GM19238 (cell line): ENCODE measurements at regions not wholly inside any gene's neighbourhood (a gene's known extent, or its start where the extent isn't known, plus 50 kb on each side); places are given as distances from the start of the nearest gene placed in this dataset.
"Not testable (repeated sequence)": the region's sequence is repeated elsewhere in the genome, so short reads cannot be mapped to it uniquely, and the experiment has no call there.

Experiments used
- DNase-seq: peaks from one replicate; pipeline ENCODE4 v3.0.0; 2011; ENCODE audit warnings: low spot score; ENCODE audit not compliant: insufficient read length

DNA sequence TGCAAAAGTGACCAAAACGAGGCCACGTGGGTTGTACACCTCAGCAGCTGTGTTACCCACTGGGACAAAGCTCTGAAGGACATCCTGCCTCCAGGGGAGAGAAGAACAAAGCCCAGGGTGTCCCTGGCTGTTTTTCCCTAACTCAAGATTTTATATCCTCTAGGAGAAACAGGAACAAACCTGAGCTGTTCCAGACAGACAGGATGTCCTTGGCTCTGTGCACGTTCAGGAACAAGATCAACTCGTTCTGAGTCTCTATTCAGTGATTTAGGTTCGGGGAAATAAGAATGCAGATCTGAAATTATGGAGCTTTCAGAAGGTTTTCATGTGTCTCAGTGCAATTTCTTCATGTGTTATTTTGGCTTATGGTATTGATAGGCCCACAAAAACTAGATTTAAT lies 465.3 kb downstream of the TMEM121 start:
- DNase-seq: not testable (repeated sequence)

DNA sequence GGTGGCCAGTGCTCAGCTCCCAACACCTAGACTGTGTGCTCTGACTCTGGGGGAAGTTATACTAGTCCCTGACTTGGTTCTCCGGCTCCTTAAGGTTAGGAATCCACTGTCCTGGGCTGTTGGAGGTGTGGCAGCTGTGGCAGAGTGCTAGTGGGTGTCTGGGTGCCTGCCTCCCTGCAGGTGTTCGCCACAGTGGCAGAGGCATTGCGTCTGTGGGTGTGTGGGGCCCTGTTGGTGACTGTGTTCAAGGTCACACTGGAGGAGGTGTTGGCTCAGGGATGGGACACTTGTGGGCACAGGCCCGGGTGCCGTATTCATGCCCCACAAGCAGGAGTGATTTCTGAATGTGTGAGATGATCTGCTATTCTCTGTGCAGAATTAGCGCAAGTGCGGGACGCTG lies 467.4 kb downstream of the TMEM121 start:
- DNase-seq: no peak

DNA sequence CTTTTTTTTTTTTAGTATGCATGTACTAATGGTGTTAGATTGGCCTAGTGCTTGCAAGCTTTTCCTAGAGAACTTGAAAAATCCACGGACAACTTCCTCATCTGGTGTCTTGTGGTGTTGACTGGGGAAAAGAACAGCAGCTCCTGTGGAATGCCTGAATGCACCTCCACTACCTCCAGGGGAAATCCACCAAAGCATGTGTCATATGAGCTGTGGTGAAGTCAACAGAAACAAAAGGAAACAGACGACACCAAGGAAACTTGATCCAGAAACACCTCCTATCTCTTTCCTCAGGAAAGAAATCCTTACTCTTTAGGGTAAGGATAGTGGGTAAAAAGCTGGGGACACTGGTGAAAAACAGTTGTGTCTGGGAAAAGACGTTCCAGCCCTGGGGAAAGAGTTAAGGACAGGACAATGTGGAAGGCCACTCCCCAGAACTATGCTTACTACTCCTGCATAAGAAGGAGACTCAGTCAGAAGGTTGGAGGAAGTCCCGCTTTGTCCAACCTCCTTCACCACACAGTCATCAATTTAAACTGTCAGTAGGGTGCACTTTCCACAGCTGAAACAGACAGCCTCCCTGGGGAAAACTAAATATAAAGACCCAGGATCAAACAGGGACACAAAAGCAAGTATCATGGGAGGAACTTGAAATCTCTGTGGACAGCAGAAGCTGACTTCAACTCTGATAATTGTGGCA lies 468.8 kb downstream of the TMEM121 start:
- not testable (repeated sequence) for DNase-seq

DNA sequence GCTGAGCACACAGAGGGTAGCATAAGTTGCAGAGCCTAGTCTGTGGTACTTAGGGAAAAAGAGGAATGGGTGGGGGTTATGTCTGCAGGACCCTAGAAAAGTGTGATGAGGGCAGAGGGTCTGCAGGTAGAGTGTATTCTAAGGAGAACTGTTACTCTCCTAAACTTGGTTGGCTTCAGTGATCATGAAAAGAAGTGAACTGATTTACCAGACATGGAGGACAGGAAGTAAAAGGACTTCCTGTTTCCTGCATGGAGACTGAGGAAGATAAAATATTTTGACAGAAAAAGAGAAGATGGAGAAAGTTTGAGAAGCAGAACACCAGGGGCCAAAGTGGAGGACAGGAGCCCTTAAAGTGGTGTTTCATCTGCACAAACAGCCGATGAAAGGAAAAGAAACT lies 472.2 kb downstream of the TMEM121 start:
- DNase-seq: not testable (repeated sequence)

DNA sequence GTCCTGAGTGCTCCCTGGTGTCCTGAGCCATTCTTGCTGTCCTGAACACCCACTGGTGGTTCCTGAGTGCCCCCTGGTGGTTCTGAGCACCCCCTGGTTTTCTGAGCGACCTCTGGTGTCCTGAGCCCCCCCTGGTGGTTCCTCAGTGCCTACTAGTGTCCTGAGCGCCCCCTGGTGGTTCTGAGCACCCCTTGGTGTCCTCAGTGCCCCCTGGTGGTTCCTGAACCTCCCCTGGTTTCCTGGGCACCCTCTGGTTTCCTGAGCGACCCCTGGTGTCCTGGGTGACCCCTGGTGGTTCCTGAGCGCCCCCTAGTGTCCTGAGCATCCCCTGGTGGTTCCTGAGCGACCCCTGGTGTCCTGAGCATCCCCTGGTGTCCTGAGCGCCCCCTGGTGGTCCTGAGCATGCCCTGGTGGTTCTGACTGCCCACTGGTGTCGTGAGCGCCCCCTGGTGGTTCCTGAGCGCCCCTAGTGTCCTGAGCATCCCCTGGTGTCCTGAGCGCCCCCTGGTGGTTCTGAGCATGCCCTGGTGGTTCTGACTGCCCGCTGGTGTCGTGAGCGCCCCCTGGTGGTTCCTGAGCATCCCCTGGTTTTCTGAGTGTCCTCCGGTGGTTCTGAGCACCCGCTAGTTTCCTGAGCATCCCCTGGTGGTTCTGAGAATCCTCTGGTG lies 473.1 kb downstream of the TMEM121 start:
- DNase-seq: no peak

DNA sequence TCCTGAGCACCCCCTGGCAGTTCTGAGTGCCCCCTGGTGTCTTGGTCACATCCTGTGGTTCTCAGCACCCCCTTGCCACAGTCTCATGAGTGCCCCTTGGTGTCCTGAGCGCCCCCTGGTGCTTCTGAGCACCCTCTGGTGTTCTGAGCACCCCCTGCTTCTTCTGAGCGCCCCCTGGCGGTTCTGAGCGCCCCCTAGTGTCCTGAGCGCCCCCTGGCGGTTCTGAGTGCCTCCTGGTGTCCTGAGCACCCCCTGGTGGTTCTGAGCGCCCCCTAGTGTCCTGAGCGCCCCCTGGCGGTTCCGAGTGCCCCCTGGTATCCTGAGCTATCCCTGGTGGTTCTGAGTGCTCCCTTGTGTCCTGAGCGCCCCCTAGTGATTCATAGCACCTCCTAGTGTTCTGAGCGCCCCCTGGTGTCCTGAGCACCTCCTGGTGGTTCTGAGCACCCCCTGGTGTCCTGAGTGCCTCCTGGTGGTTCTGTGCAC lies 473.7 kb downstream of the TMEM121 start:
- DNase-seq: not testable (repeated sequence)

DNA sequence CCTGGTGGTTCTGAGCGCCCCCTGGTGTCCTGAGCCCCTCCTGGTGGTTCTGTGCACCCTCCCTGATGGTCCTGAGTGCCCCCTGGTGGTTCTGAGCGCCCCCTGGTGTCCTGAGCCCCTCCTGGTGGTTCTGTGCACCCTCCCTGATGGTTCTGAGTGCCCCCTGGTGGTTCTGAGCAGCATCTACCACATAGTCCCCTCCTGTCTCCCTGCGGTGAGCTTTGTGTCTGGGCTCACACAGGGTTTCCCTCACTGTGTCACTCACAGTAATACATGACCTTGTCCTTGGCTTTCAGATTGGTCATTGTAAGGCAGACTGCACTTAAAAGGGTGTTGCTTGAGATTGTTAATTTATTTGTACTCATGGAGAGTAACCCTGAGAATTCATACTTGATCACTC lies 474.9 kb downstream of the TMEM121 start:
- DNase-seq: not testable (repeated sequence)

DNA sequence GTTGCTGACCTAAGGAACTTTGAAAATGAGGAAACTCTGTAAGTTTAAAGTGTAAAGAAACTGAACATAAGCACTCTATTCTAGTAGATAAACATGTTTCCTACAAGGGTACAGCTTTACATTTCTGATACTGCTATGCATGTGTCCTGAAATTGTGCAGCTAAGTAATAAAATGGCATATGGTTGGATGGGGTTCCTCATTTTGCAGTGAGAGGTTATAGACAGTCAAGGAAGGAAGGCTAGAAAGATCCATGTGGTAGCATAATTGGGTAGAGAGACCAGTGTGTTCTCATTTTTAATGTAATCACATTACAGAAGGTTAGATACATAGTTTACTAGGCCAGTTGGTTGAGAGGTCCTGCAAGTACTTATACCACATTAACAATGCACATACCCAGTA lies 477.0 kb downstream of the TMEM121 start:
- DNase-seq: no peak

DNA sequence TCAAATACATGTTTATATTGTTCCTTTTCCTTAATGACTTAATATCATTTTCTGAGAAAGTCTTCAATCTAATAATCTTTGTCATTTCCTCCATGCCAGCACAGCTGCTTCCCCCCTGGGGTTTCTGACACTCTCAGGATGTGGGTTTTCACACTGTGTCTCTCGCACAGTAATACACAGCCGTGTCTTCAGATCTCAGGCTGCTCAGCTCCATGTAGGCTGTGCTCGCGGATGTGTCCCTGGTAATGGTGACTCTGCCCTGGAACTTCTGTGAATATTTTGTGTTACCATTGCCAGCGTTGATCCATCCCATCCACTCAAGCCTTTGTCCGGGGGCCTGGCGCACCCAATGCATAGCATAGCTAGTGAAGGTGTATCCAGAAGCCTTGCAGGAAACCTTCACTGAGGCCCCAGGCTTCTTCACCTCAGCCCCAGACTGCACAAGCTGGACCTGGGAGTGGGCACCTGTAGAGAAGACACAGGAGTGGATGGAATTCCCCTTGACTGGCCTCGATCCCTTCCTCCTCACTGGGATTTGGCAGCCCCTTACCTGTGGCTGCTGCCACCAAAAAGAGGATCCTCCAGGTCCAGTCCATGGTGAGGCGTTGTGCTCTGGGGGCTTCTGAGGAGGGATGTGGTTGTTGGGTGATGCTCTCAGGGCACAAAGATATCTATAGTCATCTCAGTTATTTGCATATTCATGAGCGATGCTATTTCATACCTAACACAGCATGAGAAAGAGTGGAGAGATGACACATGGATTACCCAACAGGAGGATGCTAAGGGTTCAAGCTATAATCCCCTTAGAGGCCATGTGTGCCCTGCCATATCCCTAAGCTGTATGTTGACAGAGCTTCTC lies 478.8 kb downstream of the TMEM121 start:
- DNase-seq: not testable (repeated sequence)

DNA sequence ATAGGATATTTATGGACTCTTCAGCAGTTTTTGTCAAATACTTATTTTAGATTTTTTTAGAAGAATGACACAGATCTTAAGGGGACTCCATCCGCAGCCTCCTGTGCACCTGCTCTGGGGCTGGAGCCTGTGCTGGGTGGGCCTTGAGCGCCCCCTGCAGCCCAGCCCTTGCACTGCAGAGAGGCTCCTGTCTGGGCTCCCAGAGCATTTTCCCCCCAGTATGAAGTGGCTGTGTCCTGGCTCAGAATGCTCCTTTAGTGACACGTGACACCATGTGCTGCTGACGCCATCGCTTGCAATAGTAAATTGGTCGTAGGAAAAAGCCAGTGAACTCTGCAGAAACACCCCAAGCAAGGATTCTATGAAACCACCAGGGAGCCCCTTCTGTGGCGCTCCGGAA lies 479.7 kb downstream of the TMEM121 start:
- DNase-seq: not testable (repeated sequence)

DNA sequence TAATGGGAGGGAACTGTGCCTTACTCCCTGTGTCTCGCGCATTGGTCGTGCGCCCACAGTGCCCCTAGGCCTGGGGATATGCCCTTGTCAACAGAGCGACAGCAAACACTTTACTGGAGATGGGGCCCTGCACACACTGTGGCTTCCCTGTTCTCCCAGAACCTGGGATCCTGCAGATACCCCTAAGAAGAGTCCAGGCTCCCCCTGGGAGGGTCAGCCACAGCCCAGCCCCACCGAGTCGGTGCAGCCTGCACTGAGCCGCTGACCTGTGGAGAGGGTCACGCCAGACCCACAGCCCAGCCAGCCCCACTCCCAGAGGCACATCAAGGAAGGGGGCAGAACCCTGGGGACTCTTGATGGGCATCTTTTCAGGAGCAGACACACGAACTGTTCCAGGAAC lies 480.3 kb downstream of the TMEM121 start:
- not testable (repeated sequence) for DNase-seq

DNA sequence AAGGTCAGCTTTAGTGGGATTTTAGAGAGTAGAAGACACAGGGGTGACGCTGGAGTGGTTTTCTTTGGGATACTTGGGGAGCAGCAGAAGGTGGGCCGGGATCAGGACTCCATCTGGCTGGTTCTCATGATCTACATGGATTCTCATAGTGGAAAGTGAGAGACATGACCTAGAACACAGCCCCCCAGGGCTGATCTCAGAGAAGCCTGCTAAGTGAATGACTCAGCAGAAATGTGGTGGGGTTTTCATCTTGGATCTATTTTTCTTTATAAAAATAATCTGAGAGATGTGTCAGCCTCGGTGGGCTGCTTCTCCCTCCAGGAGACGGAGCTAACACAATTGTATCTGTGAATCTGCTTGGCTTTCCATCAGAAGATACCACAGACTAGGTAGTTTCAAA lies 484.4 kb downstream of the TMEM121 start:
- no peak for DNase-seq

DNA sequence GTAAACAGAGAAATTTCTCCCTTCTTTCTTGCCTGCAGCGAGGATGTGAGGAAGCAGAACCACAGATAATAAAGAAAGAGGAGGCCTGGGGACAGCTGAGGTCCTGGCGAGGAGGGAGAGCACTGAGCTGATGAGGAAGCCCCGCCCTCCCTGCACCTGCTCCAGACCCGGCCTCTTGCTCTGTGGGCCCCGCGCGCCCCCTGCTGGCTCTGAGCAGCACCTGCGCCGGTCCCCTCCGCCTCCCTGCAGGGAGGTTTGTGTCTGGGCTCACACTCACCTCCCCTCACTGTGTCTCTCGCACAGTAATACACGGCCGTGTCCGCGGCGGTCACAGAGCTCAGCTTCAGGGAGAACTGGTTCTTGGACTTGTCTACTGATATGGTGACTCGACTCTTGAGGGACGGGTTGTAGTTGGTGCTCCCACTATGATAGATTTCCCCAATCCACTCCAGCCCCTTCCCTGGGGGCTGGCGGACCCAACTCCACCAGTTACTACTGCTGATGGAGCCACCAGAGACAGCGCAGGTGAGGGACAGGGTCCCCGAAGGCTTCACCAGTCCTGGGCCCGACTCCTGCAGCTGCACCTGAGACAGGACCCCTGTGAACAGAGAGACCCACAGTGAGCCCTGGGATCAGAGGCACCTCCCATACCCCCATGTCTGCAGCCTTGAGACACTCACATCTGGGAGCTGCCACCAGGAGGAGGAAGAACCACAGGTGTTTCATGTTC lies 485.4 kb downstream of the TMEM121 start:
- DNase-seq: peak; percentile 3

DNA sequence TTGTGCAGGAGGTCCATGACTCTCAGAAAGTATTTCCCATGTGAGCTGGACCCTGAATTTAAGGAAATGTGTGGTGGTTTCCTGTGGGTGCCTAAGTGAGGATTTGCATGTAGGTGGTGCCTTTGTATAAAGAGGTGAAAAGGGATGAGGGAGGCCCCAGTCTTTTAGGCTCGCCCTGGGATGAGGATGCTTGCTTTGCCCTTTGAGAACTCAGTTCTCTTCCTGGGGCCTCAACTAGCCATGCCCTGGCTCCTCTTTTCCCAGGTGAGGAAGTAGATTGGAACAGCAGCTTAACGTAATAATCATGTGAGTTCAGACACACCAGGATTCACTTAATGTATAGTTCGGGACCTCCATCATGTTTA lies 486.0 kb downstream of the TMEM121 start:
- DNase-seq: not testable (repeated sequence)

DNA sequence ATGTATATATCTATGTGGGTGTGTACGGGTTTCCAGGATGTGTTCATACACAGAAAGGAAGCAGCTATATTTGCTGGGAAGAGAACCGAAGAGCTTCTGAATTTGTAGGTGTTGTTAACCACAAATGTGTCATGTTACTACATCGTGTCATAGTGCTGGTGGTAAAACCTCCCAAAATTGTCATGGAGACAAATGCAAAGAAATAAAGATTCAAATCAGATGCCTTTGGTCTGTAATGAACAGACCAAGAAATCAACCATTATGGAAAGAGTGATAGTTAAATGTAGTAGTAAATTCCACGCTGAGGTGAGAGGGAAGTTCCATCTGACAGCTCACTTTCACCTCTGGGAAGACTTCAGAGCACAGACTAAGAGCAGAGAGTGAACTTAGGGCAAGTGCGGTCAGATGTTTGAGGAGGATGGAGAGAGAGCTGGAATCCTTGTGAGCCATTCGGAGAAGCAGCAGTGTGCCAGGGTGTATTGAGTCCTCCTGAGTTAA lies 487.5 kb downstream of the TMEM121 start:
- no peak for DNase-seq

DNA sequence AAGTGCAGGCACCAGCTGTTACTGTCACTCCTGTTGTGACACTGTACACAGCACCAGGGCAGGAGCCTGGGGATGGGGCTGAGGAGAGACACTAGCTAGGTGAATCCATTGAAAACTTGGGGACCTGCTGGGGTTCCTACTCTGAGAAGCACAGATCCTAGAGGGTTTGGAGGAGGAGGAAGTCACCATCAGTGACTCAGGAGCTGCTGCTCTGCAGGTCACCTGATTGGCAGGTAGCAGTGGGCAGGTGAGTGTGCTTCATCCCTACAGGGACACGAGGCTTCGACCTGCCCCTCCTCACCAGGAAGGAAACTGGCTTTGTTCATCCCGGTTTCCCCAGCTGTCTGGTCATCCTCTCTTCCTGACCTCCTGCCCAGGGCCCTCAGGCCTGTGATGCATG lies 491.6 kb downstream of the TMEM121 start:
- DNase-seq: not testable (repeated sequence)

DNA sequence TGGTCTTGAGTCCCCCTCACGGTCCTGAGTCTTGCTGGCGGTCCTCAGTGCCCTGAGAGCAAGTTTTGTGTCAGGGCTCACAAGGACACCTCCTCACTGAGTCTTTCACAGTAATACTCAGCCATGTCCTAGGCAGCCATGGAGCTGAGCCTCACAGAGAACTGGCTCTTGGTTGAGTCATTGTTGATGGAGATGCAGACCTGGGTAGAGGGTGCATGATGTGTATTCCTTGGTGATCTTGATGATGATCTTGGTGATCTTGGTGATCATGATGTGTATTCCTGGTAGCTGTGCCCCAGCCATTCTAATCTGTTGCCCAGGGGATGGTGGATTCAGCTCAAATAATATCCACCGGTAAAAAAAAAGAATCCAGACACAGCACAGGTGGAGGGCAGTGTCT lies 495.4 kb downstream of the TMEM121 start:
- DNase-seq: no peak

DNA sequence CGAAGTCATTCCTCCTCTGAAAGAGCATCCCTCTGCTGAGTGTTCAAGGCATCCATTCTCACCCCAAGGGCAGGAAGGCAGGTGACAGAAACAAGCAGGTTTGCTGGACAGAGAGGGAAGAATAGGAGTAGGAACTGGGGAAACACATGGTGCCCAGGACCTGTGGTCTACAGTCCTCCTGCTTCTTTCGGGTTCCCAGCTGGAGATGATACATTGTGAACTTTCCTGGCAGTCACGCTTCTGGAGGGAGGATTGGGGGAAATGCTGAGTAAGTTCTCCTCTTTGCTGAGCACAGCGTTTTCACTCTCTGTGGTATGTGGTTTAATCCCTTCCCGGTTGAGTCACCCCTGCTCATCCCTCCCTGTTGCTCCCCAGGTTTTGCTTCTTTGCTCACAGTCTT lies 496.3 kb downstream of the TMEM121 start:
- not testable (repeated sequence) for DNase-seq

DNA sequence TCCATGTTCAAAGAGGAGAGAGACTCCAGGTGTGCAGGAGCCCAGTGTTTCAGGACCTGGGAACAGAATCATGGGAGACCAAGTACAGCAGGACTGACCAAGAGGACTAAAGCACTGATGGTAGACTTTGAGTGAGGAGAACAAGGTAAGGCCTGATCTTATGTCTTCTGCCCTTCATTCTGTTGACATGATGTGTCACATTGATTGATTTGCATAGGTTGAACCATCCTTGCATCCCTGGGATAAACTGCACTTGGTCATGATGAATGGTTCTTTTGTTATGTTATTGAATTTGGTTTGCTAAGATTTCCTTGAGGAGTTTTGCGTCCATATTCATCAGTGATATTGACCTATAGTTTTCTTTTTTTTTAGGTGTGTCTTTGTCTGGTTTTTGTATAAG lies 497.0 kb downstream of the TMEM121 start:
- DNase-seq: no peak

DNA sequence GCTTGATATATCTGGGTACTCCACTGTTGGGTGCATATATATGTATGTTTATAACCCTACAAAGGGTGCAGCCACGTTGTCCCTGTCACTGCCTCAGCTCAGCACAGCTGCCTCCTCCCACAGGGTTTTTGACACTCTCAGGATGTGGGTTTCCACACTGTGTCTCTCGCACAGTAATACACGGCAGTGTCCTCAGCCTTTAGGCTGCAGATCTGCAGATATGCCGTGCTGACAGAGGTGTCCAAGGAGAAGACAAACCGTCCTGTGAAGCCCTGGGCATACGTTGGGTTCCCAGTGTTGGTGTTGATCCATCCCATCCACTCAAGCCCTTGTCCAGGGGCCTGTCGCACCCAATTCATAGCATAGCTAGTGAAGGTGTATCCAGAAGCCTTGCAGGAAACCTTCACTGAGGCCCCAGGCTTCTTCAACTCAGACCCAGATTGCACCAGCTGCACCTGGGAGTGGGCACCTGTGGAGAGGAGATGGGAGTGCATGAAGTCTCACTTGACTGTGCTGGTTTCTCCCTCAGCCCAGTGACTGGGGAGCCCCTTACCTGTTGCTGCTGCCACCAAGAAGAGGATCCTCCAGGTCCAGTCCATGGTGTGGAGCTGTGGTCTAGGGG lies 498.7 kb downstream of the TMEM121 start:
- no peak for DNase-seq

DNA sequence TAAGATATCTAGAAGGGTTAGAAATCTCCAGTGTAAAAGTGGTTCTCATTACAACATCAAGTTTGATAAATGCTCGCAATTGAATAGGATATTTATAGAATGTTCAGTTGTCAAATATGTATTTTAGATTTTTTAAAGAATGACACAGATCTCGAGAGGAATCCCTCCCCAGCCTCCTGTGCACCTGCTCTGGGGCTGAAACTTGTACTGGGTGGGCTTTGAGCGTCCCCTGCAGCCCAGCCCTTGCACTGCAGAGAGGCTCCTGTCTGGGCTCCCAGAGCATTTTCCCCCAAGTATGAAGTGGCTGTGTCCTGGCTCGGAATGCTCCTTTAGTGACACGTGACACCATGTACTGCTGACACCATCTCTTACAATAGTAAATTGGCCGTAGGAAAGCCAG lies 499.6 kb downstream of the TMEM121 start:
- DNase-seq: no peak
